ENCODE measurements at regions not wholly inside any gene's neighbourhood (a gene's known extent, or its start where the extent isn't known, plus 50 kb on each side); places are given as distances from the start of the nearest gene placed in this dataset.

DNA sequence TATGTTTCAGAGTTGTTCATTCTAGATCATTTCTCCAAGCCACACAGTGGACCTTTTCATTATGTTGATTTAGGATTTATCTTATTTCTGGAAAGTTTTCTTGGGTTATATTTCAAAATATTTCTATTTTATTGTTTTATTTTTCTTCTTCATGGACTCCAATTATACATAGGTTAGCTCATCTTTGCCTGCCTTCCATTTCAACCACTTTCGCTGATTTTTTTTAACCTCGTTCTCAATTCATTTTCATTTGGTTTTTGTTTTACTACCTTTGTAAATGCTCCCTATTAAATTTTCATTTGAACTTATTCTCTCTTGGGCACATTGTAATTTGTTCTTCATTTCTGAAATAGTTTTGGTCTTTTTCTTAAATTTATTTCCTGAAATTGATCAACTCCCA, 169.0 kb upstream of the PITX1 start:
- no peak for DNase-seq

DNA sequence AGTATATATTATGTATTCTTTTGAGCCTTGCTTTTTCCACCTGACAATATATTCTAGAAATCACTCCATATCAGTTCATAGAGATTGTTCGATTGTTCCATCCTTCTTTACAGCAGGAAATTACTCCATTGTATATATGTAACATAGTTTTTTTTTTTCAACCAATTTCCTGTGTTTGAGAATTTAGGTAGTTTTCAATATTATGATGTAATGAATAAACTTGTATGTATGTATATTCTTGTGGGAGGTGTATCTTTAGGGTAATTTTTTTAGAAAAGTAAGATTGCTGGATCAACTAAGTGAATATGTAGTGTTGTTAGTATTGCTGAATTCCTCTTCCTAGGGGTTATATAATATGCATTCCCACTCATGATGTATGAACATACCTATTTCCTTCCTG, 165.9 kb upstream of the PITX1 start:
- no peak for DNase-seq

DNA sequence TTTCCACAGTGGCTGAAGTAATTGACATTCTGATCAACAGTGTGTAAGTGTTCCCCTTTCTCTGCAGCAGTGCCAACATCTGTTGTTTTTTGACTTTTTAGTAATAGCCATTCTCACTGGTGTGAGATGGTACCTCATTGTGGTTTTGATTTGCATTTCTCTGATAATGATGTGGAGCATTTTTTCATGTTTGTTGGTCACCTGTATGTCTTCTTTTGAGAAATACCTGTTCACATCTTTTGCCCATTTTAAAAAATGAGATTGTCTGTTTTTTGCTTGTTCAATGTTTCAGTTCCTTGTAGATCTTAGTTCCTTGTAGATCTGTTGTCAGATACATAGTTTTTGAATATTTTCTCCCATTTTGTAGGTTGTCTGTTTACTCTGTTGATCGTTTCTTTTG, 162.5 kb upstream of the PITX1 start:
- no peak for DNase-seq

DNA sequence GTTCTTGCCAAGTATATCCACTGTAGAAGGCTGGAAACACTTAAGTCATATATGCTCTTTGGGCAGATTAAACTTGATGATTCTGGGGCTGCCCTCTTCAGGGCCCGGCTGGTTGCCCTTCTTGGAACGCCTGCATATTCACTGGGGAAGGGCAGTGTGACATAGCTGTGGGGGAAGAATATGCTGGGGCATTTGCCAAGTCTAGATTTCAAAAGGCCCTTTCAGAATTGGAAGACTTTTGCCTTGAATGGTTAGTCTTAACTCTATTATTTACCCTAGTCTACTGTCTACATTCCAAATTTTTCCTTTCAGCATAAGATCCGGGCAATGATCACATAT, 161.2 kb upstream of the PITX1 start:
- DNase-seq: no peak

DNA sequence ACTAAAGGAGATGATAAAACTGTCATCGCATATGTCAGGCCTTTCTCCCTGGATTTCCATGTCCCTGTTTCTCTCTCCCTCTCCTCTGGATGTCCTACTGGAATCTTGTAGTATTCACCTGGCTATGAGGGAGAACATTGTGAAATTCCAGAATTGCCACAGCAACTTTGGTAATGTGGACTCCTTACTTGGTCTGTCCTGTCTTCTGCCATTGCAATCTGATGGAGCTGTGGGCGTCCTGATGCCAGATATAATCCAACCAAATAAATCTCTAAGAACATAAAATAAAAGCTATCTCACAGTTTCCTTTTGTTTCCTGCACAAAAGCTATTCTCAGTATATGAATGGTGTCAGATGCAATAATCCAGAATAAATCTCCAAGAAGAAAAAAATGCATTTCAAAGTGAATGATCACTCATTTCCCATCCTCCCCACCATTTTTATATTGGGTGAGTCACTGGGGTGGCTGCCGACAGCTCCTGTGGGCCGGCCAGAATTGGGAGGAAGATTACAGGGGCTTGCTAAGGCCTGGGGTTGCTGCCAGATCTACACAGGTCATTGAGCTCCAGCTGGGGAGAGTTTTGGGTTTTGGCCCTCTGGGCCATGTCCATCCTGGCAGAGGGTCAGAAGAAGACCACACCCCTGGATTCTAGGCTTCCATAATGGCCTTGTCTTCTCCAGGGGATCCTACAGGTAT, 160.7 kb upstream of the PITX1 start:
- peak; percentile 15 for DNase-seq

DNA sequence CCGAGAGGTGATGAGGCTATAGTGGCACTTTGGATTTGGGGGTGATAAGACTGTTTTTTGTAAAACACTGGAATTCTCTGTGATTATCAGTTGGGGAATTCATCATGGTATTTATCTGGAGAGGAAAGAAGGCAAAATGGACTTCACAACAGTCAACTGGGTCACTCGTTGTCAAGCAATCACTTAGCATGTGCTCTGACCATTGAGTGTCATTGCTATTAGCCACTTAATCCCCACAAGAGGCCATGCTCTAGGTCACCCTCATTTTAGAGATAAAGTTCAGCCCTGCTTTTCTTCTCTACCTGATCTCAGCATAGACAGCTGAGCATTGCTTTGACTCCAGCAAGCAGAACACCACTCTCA, 160.1 kb upstream of the PITX1 start:
- no peak for DNase-seq

DNA sequence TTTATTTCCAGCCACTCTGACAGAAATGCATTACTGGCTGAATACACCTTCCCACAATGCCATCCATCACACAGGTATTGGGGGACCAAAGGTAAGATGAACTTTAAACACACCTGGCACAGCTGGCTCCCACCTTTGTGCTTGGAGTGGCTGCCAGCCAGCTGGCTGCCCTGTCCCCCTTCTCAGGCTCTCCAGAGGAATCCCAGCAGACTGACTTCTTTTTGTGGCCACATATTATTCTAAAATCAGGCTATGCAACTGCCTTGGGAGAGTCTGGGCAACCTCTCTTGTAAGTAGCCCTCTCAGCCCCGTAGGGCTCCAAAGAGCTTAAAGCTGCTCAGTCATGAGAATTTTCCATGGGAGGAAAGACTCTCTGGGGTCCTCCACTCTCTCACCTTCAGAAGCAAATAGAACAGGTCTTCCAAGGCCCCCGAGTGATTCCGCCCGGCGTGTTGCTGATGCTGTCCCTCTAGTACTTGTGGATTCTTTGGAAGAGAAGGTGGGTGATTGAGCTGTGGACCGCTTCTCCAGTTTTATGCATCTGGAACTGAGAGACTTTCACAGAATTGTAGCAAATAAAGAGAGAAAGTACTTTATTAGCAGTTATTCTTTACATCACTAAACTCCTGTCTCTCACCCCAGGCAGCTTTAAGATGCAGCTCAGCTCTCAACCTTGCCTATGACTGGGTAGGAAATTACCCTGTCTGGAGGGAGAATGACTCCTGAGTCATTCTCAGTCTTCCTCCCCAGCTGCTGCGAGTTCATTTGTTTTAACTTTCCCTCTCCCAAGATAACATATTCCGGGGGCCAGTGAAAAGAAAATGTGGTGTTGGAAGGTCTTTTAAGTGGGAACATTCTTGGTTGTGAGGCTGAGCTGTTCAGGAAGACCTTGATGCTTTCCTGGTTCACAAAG, 159.4 kb upstream of the PITX1 start:
- peak; percentile 21 for DNase-seq

DNA sequence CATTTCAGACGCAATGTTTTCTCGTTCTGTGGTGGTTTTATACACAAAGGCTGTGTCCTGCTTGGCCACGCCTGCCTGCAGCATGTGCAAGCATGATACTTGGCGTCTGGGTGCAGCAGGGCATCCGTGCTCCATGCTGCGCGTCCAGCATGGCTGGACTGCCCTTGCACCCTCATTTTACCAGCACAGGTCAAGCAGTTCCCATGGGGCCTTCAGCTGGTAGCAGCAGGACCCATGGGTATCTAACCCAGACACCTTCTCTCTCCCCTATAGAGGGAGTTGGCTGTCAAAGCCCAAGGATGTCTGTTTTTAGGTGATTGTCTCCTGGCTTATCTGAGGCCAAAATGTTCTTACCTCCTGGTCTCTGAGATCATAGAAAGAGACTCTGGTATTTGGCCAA, 158.3 kb upstream of the PITX1 start:
- peak; percentile 47 for DNase-seq

DNA sequence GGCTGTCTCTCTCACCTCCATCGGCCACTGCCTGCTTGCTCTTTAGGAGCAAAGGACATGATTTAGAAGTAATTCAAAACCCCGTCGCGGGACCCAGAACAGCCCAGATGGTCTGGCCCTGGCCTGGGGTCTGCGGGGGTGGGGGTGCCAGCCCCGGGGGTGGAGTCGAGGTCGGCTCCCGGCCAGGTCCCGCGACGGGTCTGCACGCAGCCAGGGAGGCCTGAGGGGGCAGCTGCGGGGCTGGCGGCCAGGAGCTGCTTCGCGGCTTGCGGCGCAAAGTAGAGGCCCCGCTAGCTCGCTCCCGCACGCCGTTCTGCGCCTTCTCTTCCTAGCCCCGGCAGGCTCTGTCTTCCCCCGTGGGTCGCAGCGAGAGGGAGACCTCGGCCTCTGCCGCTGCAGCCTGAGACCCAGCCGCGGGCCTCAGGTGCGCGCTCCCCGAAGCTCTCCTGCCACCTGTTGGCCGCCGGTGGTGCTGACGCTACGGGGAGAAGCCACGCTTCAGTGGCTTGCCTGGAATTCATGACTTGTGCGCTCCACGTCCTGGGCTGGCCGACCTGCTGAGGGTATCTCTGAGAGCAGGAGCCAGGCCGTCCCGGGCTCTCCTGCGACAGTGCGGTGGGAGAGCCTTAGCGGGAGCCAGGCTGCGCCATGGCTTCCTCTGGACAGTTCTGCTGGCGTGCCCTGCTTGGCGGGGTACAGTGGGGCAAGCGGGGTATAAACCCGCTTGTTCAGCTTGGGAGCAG, 157.2 kb upstream of the PITX1 start:
- DNase-seq: peak; percentile 87

DNA sequence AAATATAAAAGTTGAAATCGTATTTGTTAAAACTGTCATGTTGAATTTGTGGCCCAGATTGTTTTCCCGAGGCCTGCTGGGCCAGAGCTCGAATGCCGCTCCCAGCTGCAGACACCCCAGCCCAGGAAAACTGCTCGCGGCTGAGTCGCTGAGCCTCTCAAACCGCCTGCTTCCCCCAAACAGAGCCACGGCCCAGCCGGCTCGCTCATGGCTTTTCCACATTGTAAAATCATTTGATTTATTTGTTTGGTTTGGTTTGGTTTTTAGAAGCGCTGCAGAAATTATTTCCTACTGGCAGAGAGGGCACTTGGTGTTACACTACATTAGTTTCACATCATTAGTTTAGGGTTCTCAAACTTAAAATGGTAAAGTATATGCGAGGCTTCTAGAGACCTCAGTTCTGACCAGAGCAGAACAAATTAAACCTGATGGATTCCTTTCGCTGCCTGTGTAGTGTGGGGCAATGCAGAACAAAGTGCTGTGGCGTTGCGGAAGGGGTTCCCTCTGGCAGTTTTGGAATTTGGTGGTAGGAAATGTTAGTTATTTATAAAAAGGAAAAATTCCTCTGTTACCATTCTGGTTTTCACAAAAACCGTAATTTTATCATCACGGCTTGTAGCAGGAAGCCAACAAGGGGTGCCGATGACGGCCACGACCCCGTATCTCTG, 156.5 kb upstream of the PITX1 start:
- DNase-seq: peak; percentile 52

DNA sequence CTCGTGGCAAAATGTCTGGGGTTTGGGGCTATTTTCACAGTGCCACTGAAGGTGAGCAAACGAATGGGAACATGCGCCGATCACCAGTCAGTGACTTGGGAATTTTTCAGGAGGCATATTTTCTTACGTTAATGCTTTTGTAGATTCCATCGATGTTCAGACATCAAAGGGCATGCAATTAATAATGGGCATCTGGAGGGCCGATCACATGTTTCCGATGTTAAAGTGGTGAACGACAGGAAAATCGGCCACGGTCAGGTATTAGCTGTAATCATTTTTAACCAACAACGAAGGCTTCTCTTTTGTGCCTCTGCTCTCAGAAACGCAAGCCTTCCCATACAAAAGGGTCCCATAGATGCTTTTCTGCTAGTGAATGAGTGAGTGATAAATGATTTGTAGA, 155.0 kb upstream of the PITX1 start:
- no peak for DNase-seq

DNA sequence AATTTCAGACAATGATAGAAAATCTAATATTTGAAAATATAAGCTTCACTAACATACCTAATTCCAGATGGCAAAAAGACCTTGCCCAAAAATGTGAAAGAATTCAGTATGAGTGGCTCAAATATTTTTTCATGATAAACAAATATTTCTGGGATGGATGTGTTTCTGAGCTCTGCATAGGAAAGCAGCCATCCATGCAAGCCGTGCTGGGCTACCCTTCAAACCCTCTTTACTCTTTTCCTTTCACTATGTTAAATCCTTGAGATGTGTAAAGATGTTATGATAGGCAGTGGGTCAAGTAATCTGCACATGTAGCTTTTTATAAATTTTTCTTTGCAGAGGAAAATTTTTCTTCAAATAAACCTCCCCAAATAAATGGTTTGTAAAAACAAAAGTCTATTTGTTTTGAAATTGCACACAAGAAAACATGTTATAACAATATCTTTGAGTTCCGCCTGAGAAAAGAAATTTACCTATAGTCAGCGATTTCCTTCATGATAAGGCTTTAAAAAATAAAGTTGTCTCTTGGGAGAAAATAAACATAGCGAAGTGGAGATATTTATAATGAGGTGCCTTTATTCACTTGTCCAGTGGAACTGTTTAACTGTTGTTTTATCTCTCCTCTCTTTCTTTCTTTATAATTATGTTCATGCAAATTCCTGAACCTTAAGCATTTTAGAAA, 154.3 kb upstream of the PITX1 start:
- DNase-seq: no peak

DNA sequence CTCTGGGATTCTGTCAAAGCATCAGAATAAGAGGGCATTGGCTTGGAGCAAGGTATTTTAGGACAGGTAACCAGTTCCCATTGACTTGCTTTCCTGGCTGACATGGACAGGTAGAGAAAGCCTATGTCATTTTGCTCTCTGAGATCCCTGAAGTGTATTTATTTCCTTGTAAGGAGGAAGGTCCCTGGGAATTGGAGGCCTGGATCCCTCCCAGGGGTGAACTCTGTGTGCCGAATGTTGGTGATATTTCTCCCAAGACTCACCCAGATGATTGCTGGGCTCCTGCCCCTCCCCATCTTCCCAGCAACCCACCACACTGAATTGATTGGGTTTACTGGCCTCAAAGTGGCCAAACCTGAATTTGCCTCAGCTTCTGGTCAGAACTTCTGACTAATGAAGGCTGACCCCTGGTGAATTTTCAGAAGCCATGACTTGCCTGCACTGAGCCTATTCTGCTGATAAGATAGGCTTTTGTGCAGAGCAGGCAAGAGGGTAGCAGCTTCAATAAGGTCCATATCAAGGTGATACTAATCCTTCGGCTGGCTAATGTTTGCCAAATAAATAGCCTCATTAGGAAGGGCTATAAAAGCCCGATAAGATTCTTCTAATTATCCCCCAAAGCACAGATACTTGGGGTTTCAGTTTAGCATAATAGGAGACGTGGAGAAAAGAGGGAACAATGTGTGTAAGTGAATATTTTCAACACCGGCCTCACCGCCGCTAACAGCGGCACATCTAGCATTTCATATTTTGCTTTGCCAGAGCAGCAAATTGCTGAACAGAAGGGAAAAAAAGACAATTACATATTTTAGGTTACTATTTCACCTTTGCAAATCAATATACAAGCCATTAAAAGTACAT, 152.9 kb upstream of the PITX1 start:
- DNase-seq: no peak

DNA sequence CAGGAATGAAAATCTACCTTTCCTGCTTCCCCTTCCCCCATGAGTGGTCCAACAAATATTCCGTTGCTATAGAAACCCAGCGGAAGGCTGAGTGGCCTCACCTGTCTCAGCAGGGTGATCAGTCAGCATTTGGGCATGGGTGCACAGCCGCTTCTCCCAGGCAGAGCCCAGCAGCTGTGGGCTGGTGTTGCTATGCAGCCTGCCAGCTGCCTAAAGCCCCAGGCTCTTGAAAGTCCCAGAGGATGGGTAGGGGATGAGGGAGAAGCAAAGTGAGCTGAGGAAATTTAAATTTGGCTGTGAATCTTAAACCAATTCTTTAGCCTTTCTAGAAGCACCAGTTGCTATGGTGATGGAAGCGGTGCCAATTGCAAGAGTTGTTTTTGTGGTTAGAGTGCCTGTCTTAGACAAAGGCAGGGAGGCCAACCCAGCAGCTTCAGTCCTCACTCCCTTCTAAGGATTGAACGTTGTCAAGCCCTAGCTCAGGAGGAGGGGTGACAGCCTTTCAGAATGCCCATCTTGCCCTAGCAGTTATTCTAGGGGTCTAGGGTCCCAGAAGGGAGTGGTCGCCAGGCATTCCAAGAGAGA, 151.5 kb upstream of the PITX1 start:
- no peak for DNase-seq

DNA sequence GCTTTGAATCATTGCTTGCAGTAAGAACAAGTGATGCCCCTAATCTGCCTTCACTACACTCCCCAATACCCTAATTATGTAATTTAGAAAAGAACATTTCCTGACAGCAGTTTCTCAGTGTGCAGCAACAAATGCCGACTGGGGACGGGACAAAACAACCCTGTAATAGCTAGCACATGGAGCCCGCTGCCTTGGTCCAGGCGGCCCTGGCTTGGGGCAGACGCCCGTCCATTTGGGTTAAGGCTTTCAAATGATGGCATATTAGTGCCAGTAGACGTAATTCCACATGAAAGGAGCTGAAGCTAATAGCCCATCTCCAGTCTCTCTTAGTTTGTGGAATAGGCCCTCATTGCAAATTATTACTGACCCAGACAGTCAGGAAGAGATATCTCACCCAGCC, 150.6 kb upstream of the PITX1 start:
- DNase-seq: no peak

DNA sequence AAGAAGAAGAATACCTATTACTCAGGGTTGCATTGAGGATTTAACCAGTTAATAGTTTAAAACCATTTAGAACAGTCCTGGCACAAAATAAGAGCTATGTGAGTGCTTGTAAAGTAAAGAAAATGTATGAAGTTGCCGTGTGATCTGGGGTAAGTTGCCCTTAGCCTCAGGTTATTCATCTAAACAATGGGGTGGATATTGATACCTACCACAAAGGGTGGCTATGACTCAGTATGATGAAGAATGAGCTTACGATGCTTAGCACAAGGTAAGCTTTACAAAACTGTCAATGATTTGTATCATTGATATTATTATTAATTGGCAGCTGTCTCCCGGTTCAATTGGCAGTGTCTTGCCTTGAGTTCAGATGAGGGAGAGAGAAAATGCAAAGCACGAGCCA, 149.4 kb upstream of the PITX1 start:
- no peak for DNase-seq

DNA sequence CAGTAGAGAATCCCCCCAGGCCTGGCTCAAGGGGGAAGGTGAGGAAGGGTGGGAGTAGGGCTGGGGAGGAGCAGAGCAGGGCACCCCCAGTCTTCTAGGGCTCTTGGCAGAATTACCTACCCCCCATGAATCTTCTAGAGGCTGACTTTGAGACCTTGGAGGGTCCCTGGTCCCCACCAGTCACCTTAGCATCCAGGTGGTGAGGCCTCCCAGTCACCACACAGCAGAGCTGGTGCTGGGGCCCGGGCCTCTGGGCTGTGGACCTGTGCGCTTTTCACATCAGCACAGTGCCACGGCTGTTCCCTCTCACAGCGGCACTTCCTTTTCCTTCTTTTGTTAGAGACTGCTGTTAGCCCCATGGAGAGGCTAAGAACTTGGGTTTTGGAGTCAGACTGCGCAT, 148.6 kb upstream of the PITX1 start:
- DNase-seq: no peak

DNA sequence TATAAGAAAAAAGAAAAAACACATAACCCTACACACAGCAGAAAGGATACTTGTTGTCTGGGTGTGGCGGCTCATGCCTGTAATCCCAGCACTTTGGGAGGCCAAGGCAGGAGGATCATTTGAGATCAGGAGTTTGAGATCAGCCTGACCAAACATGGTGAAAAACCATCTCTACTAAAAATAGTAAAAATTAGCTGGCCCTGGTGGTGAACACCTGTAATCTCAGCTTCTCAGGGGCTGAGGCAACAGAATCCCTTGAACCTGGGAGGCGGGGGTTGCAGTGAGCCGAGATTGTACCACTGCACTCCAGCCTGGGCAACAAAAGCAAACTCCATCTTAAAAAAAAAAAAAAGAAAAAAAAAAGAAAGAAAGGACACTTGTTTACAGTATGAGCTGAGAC, 147.6 kb upstream of the PITX1 start:
- DNase-seq: no peak

DNA sequence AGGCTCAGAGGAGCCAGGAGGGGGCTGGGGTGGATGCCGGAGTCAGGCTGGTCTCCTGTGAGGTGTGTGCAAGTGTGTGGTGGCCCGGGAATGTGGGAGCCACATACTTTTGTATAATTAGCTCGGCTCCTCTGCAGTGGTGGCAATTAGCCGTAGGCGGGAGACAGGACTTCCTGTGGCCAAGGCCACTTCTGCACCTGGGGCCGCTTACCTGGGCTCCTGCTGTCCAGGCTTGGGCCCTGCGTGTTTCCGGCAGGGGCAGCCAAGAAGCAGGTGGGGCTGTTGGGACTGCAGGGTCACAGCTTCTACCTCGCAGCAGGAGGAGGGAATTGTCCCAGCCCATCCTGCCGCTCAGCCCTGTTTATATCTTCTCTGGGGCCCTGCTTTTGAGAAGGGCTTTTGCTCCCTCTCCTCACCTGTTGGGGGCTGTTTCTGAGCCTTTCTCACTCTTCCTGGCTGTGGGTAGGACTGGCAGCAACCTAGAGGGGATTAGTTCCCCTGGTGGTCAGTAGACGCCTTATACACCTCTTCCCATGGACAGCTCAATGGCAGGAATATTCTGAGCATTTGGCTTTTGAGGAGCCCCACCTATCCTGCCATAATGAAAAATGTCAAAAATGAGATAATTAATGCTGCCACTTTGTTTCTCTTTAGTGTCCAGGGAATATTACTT, 145.4 kb upstream of the PITX1 start:
- DNase-seq: no peak

DNA sequence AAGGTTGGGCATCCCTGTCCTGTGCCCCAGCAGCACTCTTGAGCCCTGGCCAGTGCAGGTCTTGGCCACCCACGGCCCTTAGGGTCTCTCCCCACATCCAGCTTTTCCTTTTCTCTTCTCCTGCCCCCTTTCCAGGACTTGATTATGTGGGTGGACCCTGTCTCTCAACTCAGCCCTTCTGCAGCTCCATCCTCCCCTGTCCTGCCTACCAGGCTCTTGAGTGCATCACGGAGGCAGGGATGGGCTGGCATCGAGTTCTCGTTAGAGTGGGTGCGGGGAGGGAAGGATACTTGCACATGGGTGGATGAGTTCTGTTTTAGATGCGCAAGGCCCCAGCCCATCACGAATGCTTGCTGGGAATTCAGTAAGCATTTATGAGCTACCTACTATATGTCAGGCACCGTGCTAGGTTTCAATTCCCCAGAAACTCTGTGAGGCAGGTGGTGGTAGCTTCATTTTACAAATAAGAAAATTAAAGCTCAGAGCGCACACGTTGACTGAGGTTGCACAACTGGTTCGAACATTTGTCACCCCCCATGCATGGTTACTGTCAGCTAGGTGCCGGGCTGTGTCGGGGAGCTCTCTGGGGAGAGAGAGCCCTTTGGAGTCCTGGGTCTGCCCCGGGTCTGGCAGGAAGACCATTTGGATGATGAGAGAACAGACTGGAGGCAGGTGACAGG, 144.6 kb upstream of the PITX1 start:
- DNase-seq: no peak

All from activated CD8-positive, alpha-beta memory T cell treated with anti-CD3 and anti-CD28 coated beads for 24 hours (primary cell).